Lower leg skin (tissue), 3 donors: ENCODE measurements at regions not wholly inside any gene's neighbourhood (a gene's known extent, or its start where the extent isn't known, plus 50 kb on each side); places are given as distances from the start of the nearest gene placed in this dataset.

Source experiments
- POLR2A ChIP-seq, 2 donors: fragments of 450-650 bp; IDR thresholded peaks; one replicate each; pipeline ENCODE4 v1.6.1; 2016 to 2017; ENCODE audit warnings: antibody characterized with exemption in 2 of 2, mild to moderate bottlenecking in 1 of 2, moderate library complexity in 1 of 2
- TF ChIP-seq, protein P1 (sequence below), 3 donors: fragments of 450-650 bp; IDR thresholded peaks; one replicate each; pipeline ENCODE4 v1.5.1; 2016; ENCODE audit warnings: antibody characterized with exemption in 3 of 3, mild to moderate bottlenecking in 3 of 3, moderate library complexity in 2 of 3

DNA sequence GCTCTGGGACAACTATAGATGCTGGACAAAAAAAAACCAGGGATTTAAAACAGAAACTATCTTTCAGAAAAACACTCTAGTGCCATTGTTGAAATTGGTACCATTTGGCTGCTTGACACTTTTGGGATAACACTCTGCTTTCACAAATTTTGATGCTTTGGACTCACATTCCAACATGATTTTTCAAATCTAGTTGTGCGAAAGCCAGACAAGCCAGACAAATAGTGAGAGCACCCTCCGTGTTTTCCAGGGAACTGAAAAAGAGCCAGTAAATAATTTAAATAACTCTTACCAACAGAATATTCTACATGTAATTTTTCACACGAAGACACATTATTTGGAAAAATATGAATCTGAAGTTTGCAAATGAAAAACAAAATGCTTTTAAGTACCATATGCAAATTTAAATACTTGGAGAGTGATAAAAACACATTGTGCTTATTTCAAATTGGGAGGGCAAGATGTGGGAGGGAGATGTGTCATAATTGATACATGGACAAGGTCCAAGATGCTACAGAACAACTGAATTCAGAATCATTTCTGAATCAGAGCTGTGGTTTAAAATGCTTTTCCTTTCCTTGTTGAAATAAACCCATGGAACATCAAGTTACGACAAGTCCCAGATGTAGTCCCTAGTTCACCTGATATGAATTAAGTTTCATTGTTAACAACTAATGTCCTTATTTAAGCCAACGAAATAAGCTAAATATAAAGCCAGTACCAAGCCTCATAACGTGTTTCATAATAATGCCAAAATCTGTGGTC, 144.2 kb upstream of the SOX2 start:
- no peak for TF ChIP-seq POLR2A (IDR thresholded peaks at IDR 0.05)
- TF ChIP-seq, protein P1, sequence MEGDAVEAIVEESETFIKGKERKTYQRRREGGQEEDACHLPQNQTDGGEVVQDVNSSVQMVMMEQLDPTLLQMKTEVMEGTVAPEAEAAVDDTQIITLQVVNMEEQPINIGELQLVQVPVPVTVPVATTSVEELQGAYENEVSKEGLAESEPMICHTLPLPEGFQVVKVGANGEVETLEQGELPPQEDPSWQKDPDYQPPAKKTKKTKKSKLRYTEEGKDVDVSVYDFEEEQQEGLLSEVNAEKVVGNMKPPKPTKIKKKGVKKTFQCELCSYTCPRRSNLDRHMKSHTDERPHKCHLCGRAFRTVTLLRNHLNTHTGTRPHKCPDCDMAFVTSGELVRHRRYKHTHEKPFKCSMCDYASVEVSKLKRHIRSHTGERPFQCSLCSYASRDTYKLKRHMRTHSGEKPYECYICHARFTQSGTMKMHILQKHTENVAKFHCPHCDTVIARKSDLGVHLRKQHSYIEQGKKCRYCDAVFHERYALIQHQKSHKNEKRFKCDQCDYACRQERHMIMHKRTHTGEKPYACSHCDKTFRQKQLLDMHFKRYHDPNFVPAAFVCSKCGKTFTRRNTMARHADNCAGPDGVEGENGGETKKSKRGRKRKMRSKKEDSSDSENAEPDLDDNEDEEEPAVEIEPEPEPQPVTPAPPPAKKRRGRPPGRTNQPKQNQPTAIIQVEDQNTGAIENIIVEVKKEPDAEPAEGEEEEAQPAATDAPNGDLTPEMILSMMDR (IDR thresholded peaks at IDR 0.05) = no peak
